Ishikawa (cell line): ENCODE measurements at regions not wholly inside any gene's neighbourhood (a gene's known extent, or its start where the extent isn't known, plus 50 kb on each side); places are given as distances from the start of the nearest gene placed in this dataset.

Experiments used
- CEBPB ChIP-seq: IDR thresholded peaks from 2 replicates; pipeline ENCODE4 v1.6.1; 2012
- CREB1 ChIP-seq: IDR thresholded peaks from 2 replicates; pipeline ENCODE4 v1.6.1; 2012; ENCODE audit warnings: low read depth
- EGR1 ChIP-seq: IDR thresholded peaks from 2 replicates; pipeline ENCODE4 v1.6.1; 2012
- EP300 ChIP-seq: IDR thresholded peaks from 2 replicates; pipeline ENCODE4 v1.6.1; 2012; ENCODE audit warnings: borderline replicate concordance
- FOXM1 ChIP-seq: IDR thresholded peaks from 2 replicates; pipeline ENCODE4 v1.6.1; 2012; ENCODE audit warnings: low read depth, borderline replicate concordance
- NFIC ChIP-seq: IDR thresholded peaks from 2 replicates; pipeline ENCODE4 v1.6.1; 2012
- RAD21 ChIP-seq: IDR thresholded peaks from 2 replicates; pipeline ENCODE4 v1.6.1; 2012; ENCODE audit warnings: low read depth
- TAF1 ChIP-seq: IDR thresholded peaks from 2 replicates; pipeline ENCODE4 v1.6.1; 2012; ENCODE audit warnings: low read depth, mild to moderate bottlenecking
- TCF12 ChIP-seq: IDR thresholded peaks from 2 replicates; pipeline ENCODE4 v1.6.1; 2012; ENCODE audit warnings: low read depth
- TEAD4 ChIP-seq: IDR thresholded peaks from 2 replicates; pipeline ENCODE4 v1.6.1; 2012
- YY1 ChIP-seq: IDR thresholded peaks from 2 replicates; pipeline ENCODE4 v1.6.1; 2012; ENCODE audit warnings: low read depth
- ZBTB7A ChIP-seq: IDR thresholded peaks from 2 replicates; pipeline ENCODE4 v1.6.1; 2012; ENCODE audit warnings: low read depth
- TF ChIP-seq, protein P1 (sequence below): IDR thresholded peaks from 2 replicates; pipeline ENCODE4 v1.6.1; 2012; ENCODE audit warnings: low read depth, mild to moderate bottlenecking
- TF ChIP-seq, protein P2 (sequence below): IDR thresholded peaks from 2 replicates; pipeline ENCODE4 v1.6.1; 2012
- TF ChIP-seq, protein P3 (sequence below): IDR thresholded peaks from 2 replicates; pipeline ENCODE4 v1.6.1; 2012

DNA sequence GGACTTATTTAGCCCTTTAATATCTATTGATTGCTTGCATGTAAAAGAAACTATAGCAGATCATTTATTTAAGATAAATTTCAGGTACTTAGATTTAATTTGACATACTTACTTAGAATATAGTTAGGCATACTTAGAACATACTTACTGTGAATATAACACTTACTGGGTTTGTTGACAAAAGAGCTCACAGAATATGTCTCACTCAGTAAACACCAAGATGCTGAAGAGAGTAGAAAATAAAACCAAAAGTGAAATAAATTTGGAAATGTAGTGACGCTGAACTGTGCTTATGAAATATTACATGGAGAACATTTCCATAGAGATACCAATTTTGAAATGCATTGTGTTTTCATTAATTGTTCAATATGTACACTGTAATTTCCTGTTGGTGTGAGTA is 615.4 kb upstream of the MAN1A1 start:
- TF ChIP-seq TAF1 = no peak
- TF ChIP-seq EP300 = no peak
- TF ChIP-seq CREB1 = no peak
- no peak for TF ChIP-seq EGR1
- TF ChIP-seq, protein P1, sequence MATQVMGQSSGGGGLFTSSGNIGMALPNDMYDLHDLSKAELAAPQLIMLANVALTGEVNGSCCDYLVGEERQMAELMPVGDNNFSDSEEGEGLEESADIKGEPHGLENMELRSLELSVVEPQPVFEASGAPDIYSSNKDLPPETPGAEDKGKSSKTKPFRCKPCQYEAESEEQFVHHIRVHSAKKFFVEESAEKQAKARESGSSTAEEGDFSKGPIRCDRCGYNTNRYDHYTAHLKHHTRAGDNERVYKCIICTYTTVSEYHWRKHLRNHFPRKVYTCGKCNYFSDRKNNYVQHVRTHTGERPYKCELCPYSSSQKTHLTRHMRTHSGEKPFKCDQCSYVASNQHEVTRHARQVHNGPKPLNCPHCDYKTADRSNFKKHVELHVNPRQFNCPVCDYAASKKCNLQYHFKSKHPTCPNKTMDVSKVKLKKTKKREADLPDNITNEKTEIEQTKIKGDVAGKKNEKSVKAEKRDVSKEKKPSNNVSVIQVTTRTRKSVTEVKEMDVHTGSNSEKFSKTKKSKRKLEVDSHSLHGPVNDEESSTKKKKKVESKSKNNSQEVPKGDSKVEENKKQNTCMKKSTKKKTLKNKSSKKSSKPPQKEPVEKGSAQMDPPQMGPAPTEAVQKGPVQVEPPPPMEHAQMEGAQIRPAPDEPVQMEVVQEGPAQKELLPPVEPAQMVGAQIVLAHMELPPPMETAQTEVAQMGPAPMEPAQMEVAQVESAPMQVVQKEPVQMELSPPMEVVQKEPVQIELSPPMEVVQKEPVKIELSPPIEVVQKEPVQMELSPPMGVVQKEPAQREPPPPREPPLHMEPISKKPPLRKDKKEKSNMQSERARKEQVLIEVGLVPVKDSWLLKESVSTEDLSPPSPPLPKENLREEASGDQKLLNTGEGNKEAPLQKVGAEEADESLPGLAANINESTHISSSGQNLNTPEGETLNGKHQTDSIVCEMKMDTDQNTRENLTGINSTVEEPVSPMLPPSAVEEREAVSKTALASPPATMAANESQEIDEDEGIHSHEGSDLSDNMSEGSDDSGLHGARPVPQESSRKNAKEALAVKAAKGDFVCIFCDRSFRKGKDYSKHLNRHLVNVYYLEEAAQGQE = no peak
- TF ChIP-seq CEBPB = no peak
- TF ChIP-seq, protein P2, sequence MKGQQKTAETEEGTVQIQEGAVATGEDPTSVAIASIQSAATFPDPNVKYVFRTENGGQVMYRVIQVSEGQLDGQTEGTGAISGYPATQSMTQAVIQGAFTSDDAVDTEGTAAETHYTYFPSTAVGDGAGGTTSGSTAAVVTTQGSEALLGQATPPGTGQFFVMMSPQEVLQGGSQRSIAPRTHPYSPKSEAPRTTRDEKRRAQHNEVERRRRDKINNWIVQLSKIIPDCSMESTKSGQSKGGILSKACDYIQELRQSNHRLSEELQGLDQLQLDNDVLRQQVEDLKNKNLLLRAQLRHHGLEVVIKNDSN = no peak
- TF ChIP-seq TEAD4 = no peak
- no peak for TF ChIP-seq TCF12

DNA sequence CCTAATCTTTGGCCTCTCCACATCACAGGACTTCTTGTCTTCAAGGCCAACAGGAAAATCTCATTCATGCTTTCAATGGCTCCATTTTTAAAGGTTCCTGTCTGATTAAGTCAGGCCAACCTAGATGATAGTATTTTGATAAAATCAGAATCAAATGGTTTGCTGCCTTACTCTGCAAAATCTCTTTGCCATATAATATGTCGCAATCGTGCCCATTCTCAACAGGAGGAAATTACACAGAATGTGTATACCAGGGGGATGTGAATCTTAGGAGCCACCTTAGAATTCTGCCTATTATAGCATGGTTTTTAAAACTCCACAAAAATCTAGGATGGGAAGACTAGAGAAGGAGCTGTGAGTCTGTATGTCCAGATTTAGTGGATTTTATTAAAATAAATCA is 612.9 kb upstream of the MAN1A1 start:
- TF ChIP-seq TAF1 (no peak), EP300 (no peak), CEBPB (peak; percentile 66)
- TF ChIP-seq, protein P3, sequence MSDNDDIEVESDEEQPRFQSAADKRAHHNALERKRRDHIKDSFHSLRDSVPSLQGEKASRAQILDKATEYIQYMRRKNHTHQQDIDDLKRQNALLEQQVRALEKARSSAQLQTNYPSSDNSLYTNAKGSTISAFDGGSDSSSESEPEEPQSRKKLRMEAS = no peak
- TF ChIP-seq, protein P1 = no peak

DNA sequence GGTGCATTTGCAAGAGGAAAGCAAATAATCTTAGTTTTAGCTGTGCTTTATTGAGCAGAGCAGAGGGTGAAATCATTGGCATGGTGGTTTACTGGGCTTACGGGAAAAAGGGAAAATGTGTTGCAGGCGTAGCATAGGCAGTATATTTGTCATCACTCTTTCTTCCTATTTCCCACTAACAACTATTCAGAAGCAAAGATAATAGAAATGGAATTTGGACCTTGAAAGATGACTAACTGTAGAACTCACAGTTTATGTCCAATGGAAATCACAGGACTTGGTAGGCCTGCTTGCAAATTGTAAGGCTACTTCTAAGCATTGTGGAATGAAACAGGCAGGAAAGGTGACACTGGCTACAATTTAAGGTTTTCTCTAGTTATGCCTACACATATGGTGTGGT is 611.9 kb upstream of the MAN1A1 start:
- TF ChIP-seq TCF12 (no peak), TAF1 (no peak), EP300 (no peak), CEBPB (no peak), TEAD4 (no peak), RAD21 (no peak), CREB1 (no peak), EGR1 (no peak)
- TF ChIP-seq, protein P3 = no peak
- TF ChIP-seq, protein P2 = no peak

DNA sequence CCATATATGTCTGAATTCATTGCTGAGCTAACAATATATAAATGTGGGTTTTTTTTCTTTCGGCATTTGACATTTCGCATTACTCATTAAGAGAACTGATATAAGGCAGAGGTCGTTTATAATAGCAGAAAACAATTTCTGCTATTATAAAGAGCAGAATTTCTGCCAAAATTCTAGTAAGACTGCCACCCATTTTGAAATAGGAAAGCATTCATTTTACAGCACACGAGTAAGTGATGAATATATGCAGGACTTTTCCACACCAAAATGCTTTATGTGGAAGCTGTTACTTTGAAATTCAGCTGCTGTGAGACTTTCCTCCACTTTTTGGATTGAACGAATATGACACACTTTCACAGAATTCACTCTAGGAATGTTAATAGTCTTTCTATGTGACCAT is 610.9 kb upstream of the MAN1A1 start:
- TF ChIP-seq NFIC (no peak), EP300 (no peak), TAF1 (no peak), RAD21 (no peak), CREB1 (no peak), YY1 (no peak), FOXM1 (no peak), CEBPB (no peak), TCF12 (no peak), EGR1 (no peak), TEAD4 (no peak), ZBTB7A (no peak)
- TF ChIP-seq, protein P2 = no peak
- TF ChIP-seq, protein P3 = no peak
- TF ChIP-seq, protein P1 = no peak
